ENCODE measurements at regions not wholly inside any gene's neighbourhood (a gene's known extent, or its start where the extent isn't known, plus 50 kb on each side); places are given as distances from the start of the nearest gene placed in this dataset.

DNA sequence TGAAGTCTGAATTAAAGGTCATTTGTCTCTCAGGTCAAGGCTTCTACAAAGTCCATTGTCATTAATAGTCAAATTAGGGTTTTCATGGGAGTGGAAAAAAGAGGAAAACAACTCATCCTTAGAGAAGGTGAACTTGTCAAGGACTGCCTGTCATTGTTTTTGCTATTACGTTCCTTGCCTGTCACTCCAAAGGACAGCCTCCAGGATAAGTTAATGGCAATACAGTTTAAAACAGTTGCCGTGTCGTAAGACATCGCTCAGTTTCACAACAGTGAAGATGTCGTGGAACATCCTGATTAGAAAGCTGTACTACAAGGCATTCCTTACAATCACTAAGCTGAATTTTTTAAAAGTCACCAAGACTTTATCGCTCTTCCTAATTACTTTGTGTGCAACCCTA is 466.8 kb upstream of the SMIM31 start:
- DNase-seq (ENCODE audit: low spot score in 2 of 2): no peak
- H3K27me3 ChIP-seq: no peaks in the 10 kb centered on the region
- no peaks in the 10 kb centered on the region for H3K4me1 ChIP-seq
- WGBS: 88% methylated on average over 6 of the region's 6 CpGs
- TF ChIP-seq, protein P1, sequence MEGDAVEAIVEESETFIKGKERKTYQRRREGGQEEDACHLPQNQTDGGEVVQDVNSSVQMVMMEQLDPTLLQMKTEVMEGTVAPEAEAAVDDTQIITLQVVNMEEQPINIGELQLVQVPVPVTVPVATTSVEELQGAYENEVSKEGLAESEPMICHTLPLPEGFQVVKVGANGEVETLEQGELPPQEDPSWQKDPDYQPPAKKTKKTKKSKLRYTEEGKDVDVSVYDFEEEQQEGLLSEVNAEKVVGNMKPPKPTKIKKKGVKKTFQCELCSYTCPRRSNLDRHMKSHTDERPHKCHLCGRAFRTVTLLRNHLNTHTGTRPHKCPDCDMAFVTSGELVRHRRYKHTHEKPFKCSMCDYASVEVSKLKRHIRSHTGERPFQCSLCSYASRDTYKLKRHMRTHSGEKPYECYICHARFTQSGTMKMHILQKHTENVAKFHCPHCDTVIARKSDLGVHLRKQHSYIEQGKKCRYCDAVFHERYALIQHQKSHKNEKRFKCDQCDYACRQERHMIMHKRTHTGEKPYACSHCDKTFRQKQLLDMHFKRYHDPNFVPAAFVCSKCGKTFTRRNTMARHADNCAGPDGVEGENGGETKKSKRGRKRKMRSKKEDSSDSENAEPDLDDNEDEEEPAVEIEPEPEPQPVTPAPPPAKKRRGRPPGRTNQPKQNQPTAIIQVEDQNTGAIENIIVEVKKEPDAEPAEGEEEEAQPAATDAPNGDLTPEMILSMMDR (IDR thresholded peaks at IDR 0.05): no peak
- TF ChIP-seq POLR2A (IDR thresholded peaks at IDR 0.05) (no peak), EP300 (IDR thresholded peaks at IDR 0.05) (no peak), POLR2AphosphoS5 (IDR thresholded peaks at IDR 0.05) (no peak)
- no peak overlapping the region for H3K4me3 ChIP-seq
- no peaks in the 10 kb centered on the region for H3K36me3 ChIP-seq
- H3K9me3 ChIP-seq: no peaks in the 10 kb centered on the region
- no peak overlapping the region for H3K27ac ChIP-seq

- H3K36me3 ChIP-seq: no peaks in the 10 kb centered on the region
- H3K9me3 ChIP-seq: no peaks in the 10 kb centered on the region
- no peaks in the 10 kb centered on the region for H3K27me3 ChIP-seq
- no peak for DNase-seq (ENCODE audit: low spot score in 2 of 2)
- H3K27ac ChIP-seq: no peak overlapping the region
- 72% methylated on average over 5 of the region's 5 CpGs for WGBS
- H3K4me3 ChIP-seq: no peak overlapping the region
- TF ChIP-seq POLR2AphosphoS5 (IDR thresholded peaks at IDR 0.05): no peak
- no peak for TF ChIP-seq POLR2A (IDR thresholded peaks at IDR 0.05)
- no peak for TF ChIP-seq EP300 (IDR thresholded peaks at IDR 0.05)
- TF ChIP-seq, protein P1 (IDR thresholded peaks at IDR 0.05): no peak
- H3K4me1 ChIP-seq: no peaks in the 10 kb centered on the region
Measured at GRCh38 chr4:164288578-164288977, 465.4 kb upstream of the SMIM31 start.

- no peaks in the 10 kb centered on the region for H3K27me3 ChIP-seq
- DNase-seq (ENCODE audit: low spot score in 2 of 2): no peak
- H3K9me3 ChIP-seq: no peaks in the 10 kb centered on the region
- H3K36me3 ChIP-seq: no peaks in the 10 kb centered on the region
- TF ChIP-seq POLR2AphosphoS5 (IDR thresholded peaks at IDR 0.05) (no peak), EP300 (IDR thresholded peaks at IDR 0.05) (no peak), POLR2A (IDR thresholded peaks at IDR 0.05) (no peak)
- TF ChIP-seq, protein P1 (IDR thresholded peaks at IDR 0.05): no peak
- 81% methylated on average over 4 of the region's 4 CpGs for WGBS
- H3K4me1 ChIP-seq: no peaks in the 10 kb centered on the region
- H3K4me3 ChIP-seq: no peak overlapping the region
- no peak overlapping the region for H3K27ac ChIP-seq
Measured at GRCh38 chr4:164293203-164293602, 460.7 kb upstream of the SMIM31 start.

GRCh38 chr4:164293743-164294142 is 460.2 kb upstream of the SMIM31 start:
- Histone ChIP-seq H3K27me3 (no peaks in the 10 kb centered on the region), H3K9me3 (no peaks in the 10 kb centered on the region)
- 65% methylated on average over 2 of the region's 2 CpGs for WGBS

GRCh38 chr4:164301430-164301829 is 452.5 kb upstream of the SMIM31 start:
- no peak overlapping the region for H3K27ac ChIP-seq
- H3K4me1 ChIP-seq: no peaks in the 10 kb centered on the region
- no peak for DNase-seq (ENCODE audit: low spot score in 2 of 2)
- H3K36me3 ChIP-seq: no peaks in the 10 kb centered on the region
- TF ChIP-seq, protein P1 (IDR thresholded peaks at IDR 0.05): no peak
- TF ChIP-seq POLR2AphosphoS5 (IDR thresholded peaks at IDR 0.05) (no peak), EP300 (IDR thresholded peaks at IDR 0.05) (no peak), POLR2A (IDR thresholded peaks at IDR 0.05) (no peak)
- WGBS: 88% methylated on average over 3 of the region's 3 CpGs
- no peak overlapping the region for H3K4me3 ChIP-seq
- H3K9me3 ChIP-seq: no peaks in the 10 kb centered on the region
- no peaks in the 10 kb centered on the region for H3K27me3 ChIP-seq

More at GRCh38 chr4:164293743-164294142, 460.2 kb upstream of the SMIM31 start:
- Histone ChIP-seq H3K36me3 (no peaks in the 10 kb centered on the region), H3K27ac (no peak overlapping the region), H3K4me1 (no peaks in the 10 kb centered on the region), H3K4me3 (no peak overlapping the region)
- no peak for DNase-seq (ENCODE audit: low spot score in 2 of 2)
- TF ChIP-seq POLR2AphosphoS5 (IDR thresholded peaks at IDR 0.05): no peak
- TF ChIP-seq, protein P1 (IDR thresholded peaks at IDR 0.05): no peak
- no peak for TF ChIP-seq POLR2A (IDR thresholded peaks at IDR 0.05)
- no peak for TF ChIP-seq EP300 (IDR thresholded peaks at IDR 0.05)

All from suprapubic skin (tissue), 4 donors.